ENCODE measurements at regions not wholly inside any gene's neighbourhood (a gene's known extent, or its start where the extent isn't known, plus 50 kb on each side); places are given as distances from the start of the nearest gene placed in this dataset.

DNA sequence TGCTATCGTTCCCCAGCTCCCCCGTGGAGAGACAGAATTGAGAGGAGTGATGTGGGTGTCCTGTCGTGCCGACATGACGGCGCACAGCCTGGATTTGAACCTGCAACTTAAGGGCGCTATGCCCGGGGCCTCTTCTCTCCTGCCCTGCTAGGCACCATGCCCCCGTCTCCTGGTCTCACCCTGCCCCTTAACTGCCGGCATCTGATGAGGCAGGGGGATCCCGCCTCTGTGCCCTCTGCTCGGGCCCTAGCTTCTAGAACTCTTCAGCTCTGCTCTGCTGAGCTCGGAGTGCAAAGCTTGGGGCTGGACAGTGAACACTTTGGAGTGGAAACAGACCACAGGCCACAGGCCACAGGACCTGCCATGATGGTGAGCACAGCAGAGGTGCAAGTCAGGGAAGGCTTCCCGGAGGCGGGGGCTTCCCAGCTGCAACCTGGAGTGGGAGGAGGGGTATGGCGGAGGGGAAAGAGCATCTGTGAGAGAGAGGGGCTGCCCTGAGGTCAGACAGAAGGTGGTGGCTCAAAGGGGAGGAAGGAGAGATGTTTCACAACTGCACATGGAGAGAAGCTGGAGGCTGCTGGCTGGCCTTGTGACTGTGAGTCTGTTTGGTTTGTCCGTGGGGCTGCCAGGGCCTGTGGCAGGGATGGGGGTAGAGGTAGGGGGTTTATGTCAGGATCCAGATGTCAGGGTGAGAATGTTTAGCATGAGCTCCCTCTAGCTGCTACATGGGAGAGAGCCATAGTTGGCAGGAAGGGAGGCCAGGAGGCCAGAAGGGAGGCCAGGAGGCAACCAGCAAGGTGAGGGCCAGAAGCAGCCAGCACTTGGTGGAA, 107.8 kb downstream of the CRLF3 start:
- in situ Hi-C loops (cut with MboI), result loop anchor here (5.0 to 10.0 kb wide), 3 partner anchors 239 to 592 kb away; partner anchors contain the start of gene GOSR1
- peak; percentile 12; the same call in 1 of the 3 replicates for ATAC-seq
- WGBS (ENCODE audit: insufficient coverage, insufficient replicate concordance, low lambda C conversion rate, missing lambda C conversion rate), result 76% methylated on average over 17 of the region's 17 CpGs
- Histone ChIP-seq H3K4me3 (no peak overlapping the region), H3K27ac (ENCODE audit: control insufficient read depth, insufficient read depth) (no peak overlapping the region), H4K20me1 (ENCODE audit: control insufficient read depth, insufficient read depth) (no peaks in the 10 kb centered on the region), H3K9me3 (replicated peaks; ENCODE audit: control insufficient read depth, insufficient read depth, low read length) (no peaks in the 10 kb centered on the region), H3K27me3 (replicated peaks in 1 of 2; ENCODE audit: control insufficient read depth in 2 of 2, insufficient read depth in 2 of 2, low read length in 1 of 2) (no peaks in the 10 kb centered on the region), H3K4me1 (ENCODE audit: control insufficient read depth, insufficient read depth, low read length) (no peaks in the 10 kb centered on the region; the same call in 1 of the 2 replicates), H2AFZ (ENCODE audit: control insufficient read depth, low read depth, low read length) (no peak overlapping the region), H3K79me2 (ENCODE audit: control insufficient read depth, insufficient read depth, low read length) (no peaks in the 10 kb centered on the region), H3K9ac (ENCODE audit: control insufficient read depth, insufficient read depth, low read length) (no peak overlapping the region), H3K4me2 (ENCODE audit: control insufficient read depth, insufficient read depth) (no peak overlapping the region), H3K36me3 (ENCODE audit: control insufficient read depth in 2 of 2, insufficient read depth in 2 of 2, low read length in 1 of 2) (no peaks in the 10 kb centered on the region)
- DNase-seq (ENCODE audit: low read depth, low spot score), result no peak
- RAD21 ChIA-PET (ENCODE audit: unreplicated experiment), result interaction anchor here (0.6 to 3.2 kb wide), 6 partner anchors 108 to 380 kb away, joined by 3 to 22 read pairs (median 4); partner anchors contain the start of genes CRLF3 and GOSR1
- POLR2A ChIA-PET, result no interaction called here
- SMC1A ChIA-PET (ENCODE audit: uncharacterized antibody, unreplicated experiment), result interaction anchor here (1.0 to 2.7 kb wide), 2 partner anchors 240 to 376 kb away, joined by 4 to 21 read pairs; partner anchors contain the start of gene GOSR1
- CTCF ChIA-PET, result interaction anchor here (0.6 to 2.1 kb wide), 9 partner anchors 12 to 612 kb away, joined by 3 to 17 read pairs (median 5); partner anchors contain the start of gene GOSR1
- TF ChIP-seq, protein P1, sequence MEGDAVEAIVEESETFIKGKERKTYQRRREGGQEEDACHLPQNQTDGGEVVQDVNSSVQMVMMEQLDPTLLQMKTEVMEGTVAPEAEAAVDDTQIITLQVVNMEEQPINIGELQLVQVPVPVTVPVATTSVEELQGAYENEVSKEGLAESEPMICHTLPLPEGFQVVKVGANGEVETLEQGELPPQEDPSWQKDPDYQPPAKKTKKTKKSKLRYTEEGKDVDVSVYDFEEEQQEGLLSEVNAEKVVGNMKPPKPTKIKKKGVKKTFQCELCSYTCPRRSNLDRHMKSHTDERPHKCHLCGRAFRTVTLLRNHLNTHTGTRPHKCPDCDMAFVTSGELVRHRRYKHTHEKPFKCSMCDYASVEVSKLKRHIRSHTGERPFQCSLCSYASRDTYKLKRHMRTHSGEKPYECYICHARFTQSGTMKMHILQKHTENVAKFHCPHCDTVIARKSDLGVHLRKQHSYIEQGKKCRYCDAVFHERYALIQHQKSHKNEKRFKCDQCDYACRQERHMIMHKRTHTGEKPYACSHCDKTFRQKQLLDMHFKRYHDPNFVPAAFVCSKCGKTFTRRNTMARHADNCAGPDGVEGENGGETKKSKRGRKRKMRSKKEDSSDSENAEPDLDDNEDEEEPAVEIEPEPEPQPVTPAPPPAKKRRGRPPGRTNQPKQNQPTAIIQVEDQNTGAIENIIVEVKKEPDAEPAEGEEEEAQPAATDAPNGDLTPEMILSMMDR (IDR thresholded peaks at IDR 0.05 in 2 of 3, conservative IDR thresholded peaks at IDR 0.05 in 1 of 3; ENCODE audit: control insufficient read depth in 2 of 3, extremely low read depth in 1 of 3, insufficient read depth in 1 of 3, low read depth in 3 of 3, low read length in 3 of 3), result peak; percentile 11 to 38 (median 28); a peak in 4 of 6 replicates
- TF ChIP-seq SMARCA5 (IDR thresholded peaks at IDR 0.05), result peak; percentile 86
- TF ChIP-seq SKIL (IDR thresholded peaks at IDR 0.05; ENCODE audit: low read depth, poor library complexity, severe bottlenecking), result no peak
- no peak for TF ChIP-seq EGR1 (IDR thresholded peaks at IDR 0.05; ENCODE audit: borderline replicate concordance in 1 of 2, low read depth in 2 of 2, low read length in 2 of 2)
- no peak for TF ChIP-seq MXI1 (IDR thresholded peaks at IDR 0.05; ENCODE audit: low read depth, low read length)
- TF ChIP-seq, protein P2, sequence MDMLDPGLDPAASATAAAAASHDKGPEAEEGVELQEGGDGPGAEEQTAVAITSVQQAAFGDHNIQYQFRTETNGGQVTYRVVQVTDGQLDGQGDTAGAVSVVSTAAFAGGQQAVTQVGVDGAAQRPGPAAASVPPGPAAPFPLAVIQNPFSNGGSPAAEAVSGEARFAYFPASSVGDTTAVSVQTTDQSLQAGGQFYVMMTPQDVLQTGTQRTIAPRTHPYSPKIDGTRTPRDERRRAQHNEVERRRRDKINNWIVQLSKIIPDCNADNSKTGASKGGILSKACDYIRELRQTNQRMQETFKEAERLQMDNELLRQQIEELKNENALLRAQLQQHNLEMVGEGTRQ (IDR thresholded peaks at IDR 0.05; ENCODE audit: borderline replicate concordance, low read depth, low read length), result no peak
- no peak for TF ChIP-seq TARDBP (IDR thresholded peaks at IDR 0.05; ENCODE audit: borderline replicate concordance)
- TF ChIP-seq IKZF1 (conservative IDR thresholded peaks at IDR 0.05), result 0 out of 2 replicates have a peak, but pooled peaks have one; percentile 15
- no peak for TF ChIP-seq STAT3 (IDR thresholded peaks at IDR 0.05; ENCODE audit: low read depth, low read length)
- TF ChIP-seq ZBED1 (IDR thresholded peaks at IDR 0.05; ENCODE audit: borderline replicate concordance), result no peak
- TF ChIP-seq IRF3 (IDR thresholded peaks at IDR 0.05), result no peak
- TF ChIP-seq, protein P3, sequence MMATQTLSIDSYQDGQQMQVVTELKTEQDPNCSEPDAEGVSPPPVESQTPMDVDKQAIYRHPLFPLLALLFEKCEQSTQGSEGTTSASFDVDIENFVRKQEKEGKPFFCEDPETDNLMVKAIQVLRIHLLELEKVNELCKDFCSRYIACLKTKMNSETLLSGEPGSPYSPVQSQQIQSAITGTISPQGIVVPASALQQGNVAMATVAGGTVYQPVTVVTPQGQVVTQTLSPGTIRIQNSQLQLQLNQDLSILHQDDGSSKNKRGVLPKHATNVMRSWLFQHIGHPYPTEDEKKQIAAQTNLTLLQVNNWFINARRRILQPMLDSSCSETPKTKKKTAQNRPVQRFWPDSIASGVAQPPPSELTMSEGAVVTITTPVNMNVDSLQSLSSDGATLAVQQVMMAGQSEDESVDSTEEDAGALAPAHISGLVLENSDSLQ (IDR thresholded peaks at IDR 0.05), result no peak
- peak; percentile 12; the same call in 1 of the 2 replicates for TF ChIP-seq RUNX3 (IDR thresholded peaks at IDR 0.05; ENCODE audit: low read length)
- no peak for TF ChIP-seq SMC3 (IDR thresholded peaks at IDR 0.05; ENCODE audit: borderline replicate concordance, low read length)
- TF ChIP-seq RAD21 (IDR thresholded peaks at IDR 0.05; ENCODE audit: insufficient read depth, low read depth, low read length), result peak; percentile 26; the same call in 1 of the 2 replicates
- intact Hi-C loops (cut with micrococcal nuclease; ENCODE audit: unreplicated experiment), result loop anchor here (5.0 kb wide), 3 partner anchors 114 to 374 kb away; partner anchors contain the start of gene GOSR1
- BruUV-seq (replicated peaks), result no TSS peak
- no peak for FAIRE-seq

Data from GM12878 (cell line).